GM18517 (cell line): ENCODE measurements at regions not wholly inside any gene's neighbourhood (a gene's known extent, or its start where the extent isn't known, plus 50 kb on each side); places are given as distances from the start of the nearest gene placed in this dataset.
"Not testable (repeated sequence)": the region's sequence is repeated elsewhere in the genome, so short reads cannot be mapped to it uniquely, and the experiment has no call there.

Source experiments
- ATAC-seq: cut with Tn5 transposase; IDR thresholded peaks from one replicate; pipeline ENCODE4 v1.9.1; 2021; ENCODE audit warnings: mild to moderate bottlenecking, moderate library complexity; ENCODE audit not compliant: unreplicated experiment

DNA sequence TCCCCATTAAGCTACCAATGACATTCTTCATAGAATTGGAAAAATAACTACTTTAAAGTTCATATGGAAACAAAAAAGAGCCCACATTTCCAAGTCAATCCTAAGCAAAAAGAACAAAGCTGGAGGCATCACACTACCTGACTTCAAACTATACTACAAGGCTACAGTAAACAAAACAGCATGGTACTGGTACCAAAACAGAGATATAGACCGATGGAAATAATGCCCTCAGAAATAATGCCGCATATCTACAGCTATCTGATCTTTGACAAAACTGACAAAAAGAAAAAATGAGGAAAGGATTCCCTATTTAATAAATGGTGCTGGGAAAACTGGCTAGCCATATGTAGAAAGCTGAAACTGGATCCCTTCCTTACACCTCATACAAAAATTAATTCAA is 1520.7 kb upstream of the TPTE start:
- not testable (repeated sequence) for ATAC-seq

DNA sequence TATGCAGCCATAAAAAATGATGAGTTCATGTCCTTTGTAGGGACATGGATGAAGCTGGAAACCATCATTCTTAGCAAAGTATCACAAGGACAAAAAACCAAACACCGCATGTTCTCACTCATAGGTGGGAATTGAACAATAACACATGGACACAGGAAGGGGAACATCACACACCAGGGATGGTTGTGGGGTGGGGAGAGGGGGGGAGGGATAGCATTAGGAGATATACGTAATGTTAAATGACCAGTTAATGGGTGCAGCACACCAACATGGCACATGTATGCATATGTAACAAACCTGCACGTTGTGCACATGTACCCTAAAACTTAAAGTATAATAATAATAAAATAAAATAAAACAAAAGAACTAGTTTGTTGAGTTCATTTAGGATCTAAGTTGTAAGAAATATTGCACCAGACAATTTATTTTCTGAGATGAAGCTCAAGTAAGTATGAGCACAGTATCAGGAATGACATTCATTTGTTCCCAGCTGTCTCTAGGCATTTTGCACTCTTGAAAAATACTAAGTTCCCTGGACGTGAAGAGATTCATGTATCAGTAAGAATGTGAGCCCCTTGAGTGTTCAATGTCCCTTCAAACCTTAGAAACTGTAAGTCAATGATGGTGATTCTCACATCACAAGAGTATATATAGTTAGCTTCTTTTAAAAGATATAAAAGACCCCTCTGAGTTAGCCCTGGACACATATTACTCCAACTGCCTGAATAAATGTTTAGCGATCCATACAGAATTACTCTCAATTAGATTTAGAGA is 1519.3 kb upstream of the TPTE start:
- ATAC-seq = not testable (repeated sequence)

- ATAC-seq = not testable (repeated sequence)
These were observed 1517.2 kb upstream of the TPTE start for GRCh38 chr21:9003909-9004814.

GRCh38 chr21:9004815-9005518 is 1516.4 kb upstream of the TPTE start:
- not testable (repeated sequence) for ATAC-seq

DNA sequence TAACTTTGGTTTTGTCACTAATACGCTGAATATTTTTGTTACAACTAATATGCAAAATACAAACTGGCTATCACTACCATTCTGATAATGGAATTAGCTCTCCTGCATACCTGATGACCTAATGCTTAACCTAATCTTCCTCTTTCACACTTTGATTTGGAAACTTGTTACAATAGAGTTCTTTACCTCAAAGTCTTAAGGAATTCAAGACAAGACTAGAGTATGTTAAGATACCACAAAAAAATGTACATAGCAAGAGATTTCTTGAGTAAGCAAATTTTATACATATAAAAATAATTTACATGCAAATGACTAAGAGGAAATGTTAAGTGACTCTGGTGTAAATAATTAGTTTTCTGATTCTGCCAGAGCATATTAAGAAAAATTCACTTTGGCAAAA is 1515.7 kb upstream of the TPTE start:
- not testable (repeated sequence) for ATAC-seq

GRCh38 chr21:9006111-9006510 is 1515.3 kb upstream of the TPTE start:
- not testable (repeated sequence) for ATAC-seq

- ATAC-seq = not testable (repeated sequence)
These were observed 1514.6 kb upstream of the TPTE start for GRCh38 chr21:9006553-9007323.

- no peak for ATAC-seq
These were observed 1512.7 kb upstream of the TPTE start for GRCh38 chr21:9008636-9009035.

DNA sequence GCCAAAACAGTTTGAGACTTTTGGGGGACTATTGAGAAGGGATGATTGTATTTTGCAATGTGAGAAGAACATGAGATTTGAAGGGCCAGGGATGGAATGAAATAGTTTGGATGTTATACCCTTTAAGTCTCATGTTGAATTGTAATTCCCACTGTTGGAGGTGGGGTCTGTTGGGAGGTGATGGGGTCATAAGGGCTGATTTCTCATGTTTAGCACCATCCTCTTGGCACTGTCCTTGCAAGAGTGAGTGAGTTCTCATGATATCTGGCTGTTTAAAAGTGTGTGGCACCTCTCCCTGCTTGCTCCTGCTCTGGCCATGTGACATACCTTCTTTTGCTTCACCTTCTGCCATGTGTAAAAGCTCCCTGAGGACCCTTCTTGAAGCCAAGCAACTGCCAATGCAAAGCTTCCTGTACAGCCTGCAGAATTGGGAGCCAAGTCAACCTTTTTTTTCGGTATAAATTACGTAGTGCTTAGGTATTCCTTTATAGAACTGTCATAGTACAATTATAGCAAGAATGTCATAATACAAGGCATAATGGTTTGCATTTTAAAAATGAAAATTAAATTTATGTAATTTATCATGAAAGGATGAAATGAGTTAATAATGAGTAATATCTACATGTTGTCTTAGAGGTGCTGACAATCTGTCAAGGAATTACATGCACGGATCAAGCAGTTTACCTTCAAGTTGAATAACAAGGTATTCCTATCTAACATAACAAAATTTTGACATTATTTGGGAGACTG is 1511.9 kb upstream of the TPTE start:
- not testable (repeated sequence) for ATAC-seq

DNA sequence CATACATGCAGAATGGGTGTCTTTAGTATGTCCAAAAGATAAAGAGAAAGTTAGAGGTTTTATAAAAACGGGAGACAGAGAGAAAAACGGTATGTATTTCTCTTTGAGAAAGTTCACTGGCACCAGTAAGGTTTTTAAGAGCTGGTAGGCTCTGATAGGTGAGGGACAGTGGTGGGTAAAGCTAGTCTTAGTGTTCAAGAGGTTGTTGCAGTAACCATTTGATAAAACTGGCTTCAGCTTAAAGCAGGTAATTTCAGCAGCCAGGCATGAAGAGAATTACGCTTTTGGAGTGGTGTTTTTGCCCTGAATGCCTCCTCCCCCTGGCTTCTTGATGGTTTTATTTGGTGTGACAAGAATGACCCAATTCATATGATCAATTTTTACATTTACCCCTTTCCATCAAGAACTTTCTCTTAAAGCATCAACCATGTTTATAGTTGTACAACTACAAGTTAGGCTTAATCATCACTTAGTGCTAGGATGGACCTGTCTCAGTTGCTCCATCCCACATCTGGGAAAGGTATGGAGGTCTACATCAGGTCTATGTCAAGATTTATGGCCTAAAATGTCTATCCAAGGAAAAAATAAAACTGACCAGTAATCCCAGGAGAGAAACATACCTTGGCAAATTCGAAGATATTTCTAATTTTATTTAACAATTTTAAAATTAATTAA is 1511.1 kb upstream of the TPTE start:
- ATAC-seq = not testable (repeated sequence)

DNA sequence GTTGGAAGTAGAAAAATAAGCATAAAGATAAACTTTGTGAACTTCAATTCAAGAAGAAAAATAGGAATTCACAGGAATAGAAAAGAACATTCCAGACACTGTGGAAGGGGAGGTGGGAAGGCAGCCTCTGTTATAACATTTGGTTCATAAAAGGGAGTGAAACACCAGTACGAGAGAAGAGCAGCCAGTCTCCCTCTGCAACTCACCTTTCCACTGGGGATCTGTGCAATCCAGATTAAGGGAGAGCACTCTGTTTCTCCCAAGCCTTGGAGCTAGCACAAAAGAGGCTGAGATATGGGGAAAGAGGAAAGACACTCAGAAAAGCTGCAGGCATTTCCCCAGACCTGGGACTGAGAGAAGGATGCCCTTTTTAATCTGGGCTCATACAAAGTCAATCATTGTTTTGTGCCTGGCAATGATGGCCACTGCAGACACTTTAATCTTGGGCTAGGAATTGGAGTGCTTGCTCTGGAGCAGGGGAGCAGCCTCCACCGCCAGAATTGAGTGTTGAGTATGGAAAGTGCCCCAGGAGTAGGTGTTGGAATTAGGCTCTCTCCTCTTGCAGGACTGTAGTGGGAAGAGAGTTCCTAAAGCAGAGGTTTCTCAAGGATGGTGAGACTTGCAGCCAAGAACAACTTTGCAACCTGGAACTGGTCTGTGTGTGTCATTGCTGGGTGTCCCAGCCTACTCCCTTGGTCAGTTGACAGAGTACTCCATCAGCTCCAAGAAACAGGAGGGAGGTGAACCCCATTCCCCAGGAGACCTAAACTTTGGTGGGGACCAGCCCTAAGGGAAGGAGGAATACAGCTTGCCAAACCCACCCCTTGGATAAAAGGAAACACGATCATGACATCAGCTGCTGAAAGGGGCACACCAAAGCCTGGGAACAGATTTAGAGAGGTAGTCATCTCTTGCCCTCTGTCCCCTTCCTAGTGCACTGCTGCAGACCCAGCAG is 1510.2 kb upstream of the TPTE start:
- not testable (repeated sequence) for ATAC-seq

- ATAC-seq = not testable (repeated sequence)
These were observed 1509.5 kb upstream of the TPTE start for GRCh38 chr21:9011916-9012315.

- ATAC-seq = not testable (repeated sequence)
These were observed 1507.7 kb upstream of the TPTE start for GRCh38 chr21:9013502-9014242.

GRCh38 chr21:9014243-9014734 is 1507.1 kb upstream of the TPTE start:
- not testable (repeated sequence) for ATAC-seq

- not testable (repeated sequence) for ATAC-seq
These were observed 1505.7 kb upstream of the TPTE start for GRCh38 chr21:9015483-9016197.

DNA sequence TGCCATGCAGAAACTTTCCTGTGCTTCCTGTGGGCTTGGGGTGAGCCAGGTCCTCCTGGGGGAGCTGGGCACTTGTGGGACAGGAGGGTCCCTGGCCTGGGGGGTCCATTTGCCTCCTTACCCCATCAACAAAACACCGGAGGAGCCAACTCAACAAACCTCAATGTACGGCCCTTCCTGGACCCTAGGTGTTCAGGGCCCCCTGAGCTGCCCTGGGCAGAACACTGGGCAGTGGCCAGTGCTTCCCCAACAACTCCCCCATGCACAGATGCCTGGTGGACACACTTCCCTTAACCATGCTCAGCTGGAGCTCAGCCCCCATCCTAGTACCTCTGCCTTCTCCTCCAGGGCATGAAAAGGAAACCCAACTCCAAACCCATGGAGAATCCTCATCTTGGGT is 1504.2 kb upstream of the TPTE start:
- ATAC-seq = not testable (repeated sequence)
